ENCODE measurements at regions not wholly inside any gene's neighbourhood (a gene's known extent, or its start where the extent isn't known, plus 50 kb on each side); places are given as distances from the start of the nearest gene placed in this dataset.

GRCh38 chr15:29925227-29926082 lies 103.2 kb upstream of the TJP1 start (continued):
- no peak for TF ChIP-seq KDM4A (IDR thresholded peaks at IDR 0.05; ENCODE audit: low read depth, low read length, severe bottlenecking)
- TF ChIP-seq TAF1 (IDR thresholded peaks at IDR 0.05; ENCODE audit: low read depth, low read length), result no peak
- TF ChIP-seq NRF1 (IDR thresholded peaks at IDR 0.05; ENCODE audit: low read depth, low read length), result no peak
- no peak for TF ChIP-seq EGR1 (IDR thresholded peaks at IDR 0.05; ENCODE audit: borderline replicate concordance, low read depth, low read length)
- 0 out of 2 replicates have a peak, but pooled peaks have one; percentile 20 for TF ChIP-seq SP1 (IDR thresholded peaks at IDR 0.05; ENCODE audit: low read depth, low read length)
- TF ChIP-seq KDM5A (IDR thresholded peaks at IDR 0.05; ENCODE audit: low read length), result no peak
- TF ChIP-seq BRCA1 (IDR thresholded peaks at IDR 0.05; ENCODE audit: low read depth, low read length), result no peak
- TF ChIP-seq HDAC2 (IDR thresholded peaks at IDR 0.05; ENCODE audit: borderline replicate concordance in 1 of 2, low read depth in 2 of 2, low read length in 2 of 2), result no peak
- no peak for TF ChIP-seq GTF2F1 (IDR thresholded peaks at IDR 0.05; ENCODE audit: borderline replicate concordance, low read depth, low read length)
- no peak for TF ChIP-seq EP300 (IDR thresholded peaks at IDR 0.05; ENCODE audit: borderline replicate concordance in 1 of 2, low read depth in 2 of 2, low read length in 2 of 2)
- no peak for TF ChIP-seq SIRT6 (IDR thresholded peaks at IDR 0.05; ENCODE audit: low read length)
- TF ChIP-seq RFX5 (IDR thresholded peaks at IDR 0.05; ENCODE audit: borderline replicate concordance, low read depth, low read length), result no peak
- TF ChIP-seq RNF2 (IDR thresholded peaks at IDR 0.05; ENCODE audit: borderline replicate concordance, low read depth, low read length, missing control alignments, poor library complexity, severe bottlenecking), result no peak
- TF ChIP-seq CREB1 (IDR thresholded peaks at IDR 0.05), result no peak
